Heart right ventricle (tissue), 16 donors: ENCODE measurements at regions not wholly inside any gene's neighbourhood (a gene's known extent, or its start where the extent isn't known, plus 50 kb on each side); places are given as distances from the start of the nearest gene placed in this dataset.
A peak's percentile ranks its signal among the peaks of the same experiment; 100 is the strongest.
"Not testable (repeated sequence)": the region's sequence is repeated elsewhere in the genome, so short reads cannot be mapped to it uniquely, and the experiment has no call there.

Experiments
- ATAC-seq, 8 donors: fragments of 200-7000 bp; cut with Tn5 transposase; one replicate each; pipeline ENCODE4 v1.9.1; 2020; ENCODE audit warnings: mild to moderate bottlenecking in 8 of 8, moderate library complexity in 8 of 8, moderate number of reproducible peaks in 1 of 8
- DNase-seq, 2 donors: peaks; one replicate each; pipeline ENCODE4 v3.0.0-alpha.2; 2020
- H3K27ac ChIP-seq, 10 donors: fragments of 200-600 bp; sonication (generic) in 2 of 10; one replicate each; pipeline versions ENCODE4 v1.5.0 to v1.8.0; 2020 to 2022; ENCODE audit warnings: mild to moderate bottlenecking in 3 of 10
- H3K27me3 ChIP-seq, 7 donors: fragments of 200-600 bp; one replicate each; pipeline ENCODE4 v1.8.0; 2021 to 2022; ENCODE audit warnings: mild to moderate bottlenecking in 2 of 7
- H3K36me3 ChIP-seq, 9 donors: fragments of 200-600 bp; sonication (generic) in 1 of 9; one replicate each; pipeline versions ENCODE4 v1.5.0 to v1.8.0; 2020 to 2022; ENCODE audit warnings: mild to moderate bottlenecking in 2 of 9
- H3K4me1 ChIP-seq, 9 donors: fragments of 200-600 bp; sonication (generic) in 1 of 9; one replicate each; pipeline versions ENCODE4 v1.5.0 to v1.8.0; 2020 to 2022; ENCODE audit warnings: mild to moderate bottlenecking in 4 of 9
- H3K4me3 ChIP-seq, 10 donors: fragments of 200-600 bp; sonication (generic) in 2 of 10; one replicate each; pipeline versions ENCODE4 v1.5.0 to v1.8.0; 2020 to 2022; ENCODE audit warnings: mild to moderate bottlenecking in 7 of 10, moderate library complexity in 2 of 10
- H3K9me3 ChIP-seq, 11 donors: fragments of 200-600 bp in 10 of 11; sonication (generic) in 2 of 11; one replicate each; pipeline versions ENCODE4 v1.5.0 to v1.8.0; 2013 to 2022; ENCODE audit warnings: mild to moderate bottlenecking in 2 of 11, control low read depth in 1 of 11, moderate library complexity in 1 of 11
- WGBS, 2 donors: extraction: QIAGEN DNeasy Blood & Tissue Kit; methylation state at CpG; one replicate each; pipeline ENCODE4 v1.1.7; 2013; ENCODE audit warnings: inconsistent platforms in 1 of 2; 5-methylcytosine and 5-hydroxymethylcytosine counted together
- intact Hi-C, 10 donors: fragments of 100-400 bp; cut with DNase I; formaldehyde crosslinking; loops; one replicate each; pipeline versions ENCODE4 v1.11.1 to v1.14.2; 2022
- TF ChIP-seq, protein P1 (sequence below), 9 donors: fragments of 200-600 bp; sonication (generic) in 2 of 9; IDR thresholded peaks; one replicate each; pipeline versions ENCODE4 v1.5.0 to v1.8.0; 2021 to 2022; ENCODE audit warnings: antibody characterized with exemption in 9 of 9, mild to moderate bottlenecking in 5 of 9, moderate library complexity in 1 of 9
- donor health status: Arrhythmogenic right ventricular cardiomyopathy.
- donor health status: ischemic (EF 13 %, LVEDD 7.1; RV severe dilation, severe dysfunction).
- donor health status: healthy with polysubstance abuse.
- donor health status: DM: no; HTN: yes; CAD: no.
- donor health status: DM: no; HTN: no; CAD: no.
- donor health status: ischemic (EF 25% LVEDD 6.9; RV normal size, moderate dysfunction).
- donor health status: ischemic (EF 25% LVEDD 5.7; RV mildly dilated, moderate dysfunction).
- donor health status: healthy.
- donor health status: DM: yes; HTN: yes; CAD: no.
- donor health status: Ischemic cardiomyopathy.
- donor health status: ischemic (EF 35%, LVEDD 5.7; RV mildly dilated, moderate dysfunction).
- donor health status: nonischemic (EF 11% LVEDD 7.7; RV severe dilation, severe dysfunction).
- donor health status: DM: yes; HTN: yes; CAD: no.
- donor health status: PGD.
- donor health status: ischemic (EF 29% LVEDD 5.4; RV normal size, mild dysfunction).
- donor health status: nonischemic (EF 23%, LVEDD 6.1; RV moderate dilation, normal function).

DNA sequence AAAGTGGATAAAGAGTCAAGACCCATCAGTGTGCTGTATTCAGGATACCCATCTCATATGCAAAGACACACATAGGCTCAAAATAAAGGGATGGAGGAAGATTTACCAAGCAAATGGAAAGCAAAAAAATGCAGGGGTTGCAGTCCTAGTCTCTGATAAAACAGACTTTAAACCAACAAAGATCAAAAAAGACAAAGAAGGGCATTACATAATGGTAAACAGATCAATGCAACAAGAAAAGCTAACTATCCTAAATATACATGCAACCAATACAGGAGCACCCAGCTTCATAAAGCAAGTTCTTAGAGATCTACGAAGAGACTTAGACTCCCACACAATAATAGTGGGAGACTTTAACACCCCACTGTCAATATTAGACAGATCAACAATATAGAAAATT is 66.7 kb upstream of the LIPC start:
- DNase-seq, H3K27ac ChIP-seq, ATAC-seq, H3K36me3 ChIP-seq, H3K27me3 ChIP-seq, intact Hi-C loops, H3K4me3 ChIP-seq: not testable (repeated sequence)
- WGBS, 2 donors: 92 to 94% methylated on average over 1 of the region's 1 CpG
- H3K9me3 ChIP-seq: peaks cover 0 to 15% (median 4%) of the 10 kb centered on the region in 11 donors
- H3K4me1 ChIP-seq: peaks cover 0 to 29% (median 8%) of the 10 kb centered on the region in 9 donors

DNA sequence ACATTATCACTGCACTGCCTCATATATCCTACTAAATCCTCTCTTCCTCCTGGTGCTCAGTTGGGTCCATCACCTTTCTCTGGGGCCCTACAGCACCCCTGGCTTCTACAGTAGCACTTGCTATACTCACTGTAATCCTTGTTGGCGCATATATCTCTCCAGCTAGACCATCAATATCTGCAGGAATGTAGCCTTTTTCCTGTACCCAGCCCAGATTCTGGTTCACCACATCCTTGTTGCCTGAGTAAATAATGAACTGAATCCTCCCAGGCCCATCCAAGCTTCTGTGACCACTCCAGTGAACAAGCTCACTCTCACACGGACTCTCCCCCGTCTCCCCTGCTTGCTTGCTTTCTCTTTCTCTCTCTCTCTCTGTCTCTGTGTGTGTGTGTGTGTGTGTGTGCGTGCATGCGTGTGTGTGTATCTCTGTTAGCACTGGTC is 62.5 kb upstream of the LIPC start:
- peak in 2 of 8 donors; percentile 19 to 28 for ATAC-seq
- WGBS, 2 donors: 55 to 64% methylated on average over 5 of the region's 5 CpGs
- TF ChIP-seq, protein P1, sequence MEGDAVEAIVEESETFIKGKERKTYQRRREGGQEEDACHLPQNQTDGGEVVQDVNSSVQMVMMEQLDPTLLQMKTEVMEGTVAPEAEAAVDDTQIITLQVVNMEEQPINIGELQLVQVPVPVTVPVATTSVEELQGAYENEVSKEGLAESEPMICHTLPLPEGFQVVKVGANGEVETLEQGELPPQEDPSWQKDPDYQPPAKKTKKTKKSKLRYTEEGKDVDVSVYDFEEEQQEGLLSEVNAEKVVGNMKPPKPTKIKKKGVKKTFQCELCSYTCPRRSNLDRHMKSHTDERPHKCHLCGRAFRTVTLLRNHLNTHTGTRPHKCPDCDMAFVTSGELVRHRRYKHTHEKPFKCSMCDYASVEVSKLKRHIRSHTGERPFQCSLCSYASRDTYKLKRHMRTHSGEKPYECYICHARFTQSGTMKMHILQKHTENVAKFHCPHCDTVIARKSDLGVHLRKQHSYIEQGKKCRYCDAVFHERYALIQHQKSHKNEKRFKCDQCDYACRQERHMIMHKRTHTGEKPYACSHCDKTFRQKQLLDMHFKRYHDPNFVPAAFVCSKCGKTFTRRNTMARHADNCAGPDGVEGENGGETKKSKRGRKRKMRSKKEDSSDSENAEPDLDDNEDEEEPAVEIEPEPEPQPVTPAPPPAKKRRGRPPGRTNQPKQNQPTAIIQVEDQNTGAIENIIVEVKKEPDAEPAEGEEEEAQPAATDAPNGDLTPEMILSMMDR (IDR thresholded peaks at IDR 0.05): no peak

DNA sequence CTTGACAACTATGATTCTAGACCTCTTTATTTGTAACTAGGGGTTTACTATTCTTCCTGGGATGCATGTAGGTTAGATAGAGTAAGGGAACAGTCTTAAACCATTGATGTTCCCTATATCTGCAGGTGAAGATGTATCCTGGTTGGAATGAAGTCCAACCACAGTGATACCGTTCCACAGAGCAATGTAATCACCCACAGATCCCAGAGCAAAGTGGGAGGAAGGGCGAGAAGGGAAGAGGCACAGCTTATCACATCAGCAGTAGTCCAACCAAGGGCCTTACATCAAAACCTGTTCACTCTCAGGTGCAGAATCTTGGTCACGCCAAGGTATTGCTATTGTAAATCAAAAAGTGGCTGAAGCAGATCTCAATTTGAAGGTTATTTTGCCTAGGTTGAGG is 61.8 kb upstream of the LIPC start:
- no peak overlapping the region for H3K4me3 ChIP-seq
- H3K27ac ChIP-seq: no peak overlapping the region
- H3K27me3 ChIP-seq: no peaks in the 10 kb centered on the region
- no peak for ATAC-seq
- no peaks in the 10 kb centered on the region for H3K36me3 ChIP-seq
- TF ChIP-seq, protein P1 (IDR thresholded peaks at IDR 0.05): no peak
- H3K4me1 ChIP-seq: no peaks in the 10 kb centered on the region
- intact Hi-C loops: loop anchor here in 2 of 10 donors (2.0 to 10.0 kb wide), 2 partner anchors 19 to 185 kb away; no protein-coding TSS in a partner anchor
- H3K9me3 ChIP-seq: peaks cover 0 to 16% (median 4%) of the 10 kb centered on the region in 11 donors
- no peak for DNase-seq
- WGBS, 2 donors: 89 to 95% methylated on average over 3 of the region's 3 CpGs

More for the DNA sequence above, 62.5 kb upstream of the LIPC start:
- H3K27me3 ChIP-seq: no peaks in the 10 kb centered on the region
- H3K4me3 ChIP-seq: no peak overlapping the region
- peaks cover 0 to 23% (median 4%) of the 10 kb centered on the region in 11 donors for H3K9me3 ChIP-seq
- no peaks in the 10 kb centered on the region for H3K4me1 ChIP-seq
- no peak for DNase-seq
- intact Hi-C loops: no loop called here
- no peak overlapping the region for H3K27ac ChIP-seq
- H3K36me3 ChIP-seq: no peaks in the 10 kb centered on the region

DNA sequence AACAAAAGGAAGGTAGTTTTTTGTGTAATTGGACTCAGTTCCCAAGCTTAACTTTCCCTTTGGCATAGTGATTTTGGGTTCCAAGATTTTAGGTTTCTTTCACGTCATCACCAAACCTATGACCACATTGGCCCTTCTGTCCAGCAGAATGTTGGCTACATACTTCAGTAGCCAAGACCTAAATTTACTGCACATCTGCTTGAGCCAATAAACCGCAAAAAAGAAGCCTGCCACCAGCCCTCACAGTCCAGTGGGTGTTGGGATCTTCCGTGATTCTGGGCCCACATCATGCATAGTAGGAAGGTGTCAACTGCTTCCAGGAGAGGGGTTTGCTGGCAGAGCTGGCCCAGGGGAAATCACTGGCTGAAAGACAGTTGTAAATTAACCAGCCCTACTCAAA is 57.6 kb upstream of the LIPC start:
- ATAC-seq (no peak), DNase-seq (no peak)
- H3K27ac ChIP-seq: no peak overlapping the region
- intact Hi-C loops: loop anchor here in 1 of 10 donors (10.0 kb wide), 1 partner anchor 181 kb away; no protein-coding TSS in a partner anchor
- TF ChIP-seq, protein P1 (IDR thresholded peaks at IDR 0.05): no peak
- H3K4me3 ChIP-seq: no peak overlapping the region
- H3K27me3 ChIP-seq: no peaks in the 10 kb centered on the region
- 91% methylated on average over 3 of the region's 3 CpGs for WGBS, 2 donors
- H3K4me1 ChIP-seq: no peaks in the 10 kb centered on the region
- no peaks in the 10 kb centered on the region for H3K36me3 ChIP-seq
- peaks cover 0 to 24% (median 11%) of the 10 kb centered on the region in 11 donors for H3K9me3 ChIP-seq

DNA sequence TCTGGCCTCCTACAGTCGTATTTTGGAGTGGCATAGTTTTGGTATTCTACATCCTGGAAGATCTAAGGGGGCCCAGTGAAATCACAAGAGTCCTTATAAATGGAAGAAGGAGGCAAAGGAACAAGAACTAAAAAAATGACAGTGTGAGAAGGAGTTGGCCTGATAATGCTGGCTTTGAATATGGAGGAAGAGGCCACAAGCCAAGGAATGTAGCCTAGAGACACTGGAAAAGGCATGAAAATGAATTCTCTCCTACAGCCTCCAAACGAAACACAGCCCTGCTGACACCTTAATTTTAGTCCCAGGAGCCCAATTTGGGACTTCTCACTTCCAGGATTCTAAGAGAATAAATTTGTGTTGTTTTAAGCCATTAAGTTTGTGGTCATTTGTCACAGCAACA is 54.6 kb upstream of the LIPC start:
- H3K4me3 ChIP-seq: no peak overlapping the region
- intact Hi-C loops: loop anchor here in 1 of 10 donors (10.0 kb wide), 1 partner anchor 178 kb away; no protein-coding TSS in a partner anchor
- no peak overlapping the region for H3K27ac ChIP-seq
- no peaks in the 10 kb centered on the region for H3K4me1 ChIP-seq
- ATAC-seq (no peak), DNase-seq (no peak)
- H3K9me3 ChIP-seq: peaks cover 0 to 18% (median 11%) of the 10 kb centered on the region in 11 donors
- WGBS, 2 donors: 88 to 90% methylated on average over 2 of the region's 2 CpGs
- H3K36me3 ChIP-seq: no peaks in the 10 kb centered on the region
- TF ChIP-seq, protein P1 (IDR thresholded peaks at IDR 0.05): no peak
- H3K27me3 ChIP-seq: no peaks in the 10 kb centered on the region
